CD4-positive, alpha-beta T cell (primary cell): ENCODE measurements at regions not wholly inside any gene's neighbourhood (a gene's known extent, or its start where the extent isn't known, plus 50 kb on each side); places are given as distances from the start of the nearest gene placed in this dataset.

Experiments used
- ATAC-seq: fragments of 200-7000 bp; cut with Tn5 transposase; one replicate; pipeline ENCODE4 v1.10.0; 2022; ENCODE audit warnings: mild to moderate bottlenecking; ENCODE audit not compliant: poor library complexity
- CTCF ChIA-PET: fragments of 350-600 bp; sonication (Branson Sonifier 250); formaldehyde crosslinking; loops from one replicate; lab custom pipeline; 2021; ENCODE audit warnings: antibody characterized with exemption, inconsistent platforms; lab: Charles Lee
- POLR2A ChIA-PET: fragments of 350-600 bp; sonication (Branson Sonifier 250); formaldehyde crosslinking; loops from one replicate; lab custom pipeline; 2021; ENCODE audit warnings: antibody characterized with exemption, inconsistent platforms; lab: Charles Lee
- DNase-seq, 14 experiments: peaks; one replicate each; pipeline ENCODE4 v3.0.0-alpha.2; 2013 to 2020; ENCODE audit warnings: mixed read lengths in 2 of 14
- H3K27ac ChIP-seq, 2 donors: one replicate each; pipeline versions ENCODE4 v1.5.1 to v1.7.0; 2013; ENCODE audit warnings: low read length in 2 of 2, low read depth in 1 of 2, mild to moderate bottlenecking in 1 of 2
- H3K27me3 ChIP-seq, 2 experiments: 1 replicate in 1 of 2; 2 replicates in 1 of 2; pipeline versions ENCODE4 v1.6.1 to v1.7.0; 2013; ENCODE audit warnings: low read length in 2 of 2, control low read depth in 1 of 2, mild to moderate bottlenecking in 1 of 2, moderate library complexity in 1 of 2; ENCODE audit not compliant: insufficient read depth in 2 of 2, control insufficient read depth in 1 of 2
- H3K36me3 ChIP-seq: one replicate; pipeline ENCODE4 v1.6.1; 2013; ENCODE audit warnings: low read length, control low read depth; ENCODE audit not compliant: insufficient read depth
- H3K4me1 ChIP-seq: one replicate; pipeline ENCODE4 v1.6.1; 2013; ENCODE audit warnings: low read length, control low read depth; ENCODE audit not compliant: insufficient read depth
- H3K4me3 ChIP-seq: one replicate; pipeline ENCODE4 v1.5.1; 2013; ENCODE audit warnings: mild to moderate bottlenecking, low read length, moderate library complexity
- H3K9me3 ChIP-seq, 2 experiments: 1 replicate in 1 of 2; 2 replicates in 1 of 2; pipeline versions ENCODE4 v1.6.1 to v1.7.0; 2013; ENCODE audit warnings: low read length in 2 of 2, mild to moderate bottlenecking in 2 of 2, control low read depth in 1 of 2, moderate library complexity in 1 of 2; ENCODE audit not compliant: control insufficient read depth in 1 of 2, insufficient read depth in 1 of 2
- H3K27ac Mint-ChIP-seq: one replicate; pipeline ENCODE4 v1.8.0; 2020; ENCODE audit warnings: mixed read lengths
- H3K27me3 Mint-ChIP-seq: one replicate; pipeline ENCODE4 v1.8.0; 2021; ENCODE audit warnings: mixed read lengths
- H3K36me3 Mint-ChIP-seq: one replicate; pipeline ENCODE4 v1.8.0; 2021; ENCODE audit warnings: low read depth, mixed read lengths
- H3K4me1 Mint-ChIP-seq: one replicate; pipeline ENCODE4 v1.8.0; 2021; ENCODE audit warnings: low read depth, mixed read lengths
- H3K4me3 Mint-ChIP-seq: one replicate; pipeline ENCODE4 v1.8.0; 2020; ENCODE audit warnings: mild to moderate bottlenecking, mixed read lengths
- H3K9me3 Mint-ChIP-seq: one replicate; pipeline ENCODE4 v1.8.0; 2020; ENCODE audit warnings: mixed read lengths
- CTCF ChIP-seq: fragments of 200-600 bp; IDR thresholded peaks from one replicate; pipeline ENCODE4 v1.8.0; 2022; ENCODE audit warnings: antibody characterized with exemption, mild to moderate bottlenecking
- intact Hi-C, 2 experiments: fragments of 100-400 bp; cut with DNase I in 1 of 2; cut with micrococcal nuclease in 1 of 2; formaldehyde crosslinking; loops; one replicate each; pipeline versions ENCODE4 v1.15.1 to v1.9.0; 2023 to 2025; cut with DNase I, micrococcal nuclease

- Histone ChIP-seq H3K4me1 (no peaks in the 10 kb centered on the region), H3K27me3 (no peaks in the 10 kb centered on the region), H3K36me3 (no peaks in the 10 kb centered on the region), H3K27ac (no peak overlapping the region), H3K4me3 (no peak overlapping the region), H3K9me3 (no peaks in the 10 kb centered on the region)
- ATAC-seq (no peak), DNase-seq (no peak)
- Mint-ChIP-seq H3K4me3 (no peak overlapping the region), H3K9me3 (peaks cover 5% of the 10 kb centered on the region), H3K36me3 (no peaks in the 10 kb centered on the region), H3K27me3 (no peaks in the 10 kb centered on the region), H3K27ac (no peak overlapping the region), H3K4me1 (no peaks in the 10 kb centered on the region)
- ChIA-PET CTCF (no interaction called here), POLR2A (no interaction called here)
- intact Hi-C loops = no loop called here
- no peak for TF ChIP-seq CTCF
Observed at GRCh38 chr18:38284972-38285371, 719.4 kb upstream of the CELF4 start.

DNA sequence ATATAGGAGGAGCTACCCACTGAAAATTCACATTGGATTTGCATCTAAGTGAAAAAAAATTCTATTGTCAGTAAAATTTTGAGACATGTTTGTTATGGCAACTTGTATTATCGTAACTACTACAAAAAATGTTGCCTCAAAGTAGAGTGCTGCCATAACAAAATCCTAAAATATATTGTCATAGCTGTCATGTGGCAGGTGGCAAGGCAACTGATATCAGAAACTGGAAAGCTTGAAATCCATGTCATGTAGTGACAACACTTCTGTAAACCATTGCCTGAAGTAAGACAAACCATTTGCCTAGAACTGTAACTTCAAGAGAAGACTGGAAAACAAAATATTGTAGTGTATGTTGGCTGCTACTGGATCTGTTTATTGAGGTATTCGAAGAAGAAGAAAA is 697.5 kb upstream of the CELF4 start:
- Mint-ChIP-seq H3K9me3 (peaks cover 3% of the 10 kb centered on the region), H3K36me3 (no peaks in the 10 kb centered on the region), H3K4me1 (no peaks in the 10 kb centered on the region), H3K4me3 (no peak overlapping the region), H3K27ac (no peak overlapping the region), H3K27me3 (no peaks in the 10 kb centered on the region)
- Histone ChIP-seq H3K27me3 (no peaks in the 10 kb centered on the region), H3K27ac (no peak overlapping the region), H3K4me1 (no peaks in the 10 kb centered on the region), H3K9me3 (no peaks in the 10 kb centered on the region), H3K4me3 (no peak overlapping the region), H3K36me3 (no peaks in the 10 kb centered on the region)
- intact Hi-C loops = no loop called here
- CTCF ChIA-PET = no interaction called here
- no peak for ATAC-seq
- no peak for TF ChIP-seq CTCF
- POLR2A ChIA-PET = interaction anchor here (0.6 kb wide), 1 partner anchor 1758 kb away, joined by 3 read pairs; no protein-coding TSS in a partner anchor
- DNase-seq = no peak

DNA sequence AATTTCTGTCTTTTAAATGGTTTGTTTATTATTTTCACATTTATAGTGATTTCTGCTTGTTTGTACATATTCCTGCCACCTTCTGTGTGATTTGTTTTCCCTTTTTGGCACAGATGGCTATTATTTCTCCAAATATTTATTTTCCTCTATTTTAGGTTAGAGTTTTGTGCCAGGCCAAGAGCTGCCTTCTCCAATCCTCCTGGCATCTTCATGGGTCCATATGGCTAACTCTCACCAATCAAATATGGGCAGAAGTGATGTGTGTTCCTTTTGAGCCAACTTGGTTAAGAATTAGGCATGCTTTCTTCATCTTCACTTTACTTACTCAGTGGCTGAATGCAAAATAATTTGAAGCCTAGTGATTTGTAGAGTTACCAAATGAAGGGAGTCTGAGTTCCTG is 697.1 kb upstream of the CELF4 start:
- Histone ChIP-seq H3K9me3 (no peaks in the 10 kb centered on the region), H3K4me3 (no peak overlapping the region), H3K27me3 (no peaks in the 10 kb centered on the region), H3K27ac (no peak overlapping the region), H3K36me3 (no peaks in the 10 kb centered on the region), H3K4me1 (no peaks in the 10 kb centered on the region)
- ChIA-PET POLR2A (interaction anchor here (0.6 kb wide), 1 partner anchor 1759 kb away, joined by 3 read pairs; no protein-coding TSS in a partner anchor), CTCF (no interaction called here)
- H3K4me1 Mint-ChIP-seq = no peaks in the 10 kb centered on the region
- no peaks in the 10 kb centered on the region for H3K27me3 Mint-ChIP-seq
- no peak for TF ChIP-seq CTCF
- ATAC-seq = no peak
- no peak overlapping the region for H3K27ac Mint-ChIP-seq
- intact Hi-C loops = no loop called here
- H3K4me3 Mint-ChIP-seq = no peak overlapping the region
- DNase-seq = no peak
- H3K9me3 Mint-ChIP-seq = peaks cover 3% of the 10 kb centered on the region
- no peaks in the 10 kb centered on the region for H3K36me3 Mint-ChIP-seq
